GM21515 (cell line): ENCODE measurements at regions not wholly inside any gene's neighbourhood (a gene's known extent, or its start where the extent isn't known, plus 50 kb on each side); places are given as distances from the start of the nearest gene placed in this dataset.
"Not testable (repeated sequence)": the region's sequence is repeated elsewhere in the genome, so short reads cannot be mapped to it uniquely, and the experiment has no call there.

Experiments
- ATAC-seq: cut with Tn5 transposase; IDR thresholded peaks from one replicate; pipeline ENCODE4 v1.9.1; 2021; ENCODE audit not compliant: unreplicated experiment

- no peak for ATAC-seq
Measured at GRCh38 chr11:29490938-29491337, 525.9 kb downstream of the KCNA4 start.

GRCh38 chr11:29486301-29486700 lies 530.5 kb downstream of the KCNA4 start:
- no peak for ATAC-seq

- no peak for ATAC-seq
Measured at GRCh38 chr11:29485641-29486040, 531.2 kb downstream of the KCNA4 start.

GRCh38 chr11:29484548-29484947 lies 532.3 kb downstream of the KCNA4 start:
- ATAC-seq, result no peak

- no peak for ATAC-seq
Measured at GRCh38 chr11:29483831-29484230, 533.0 kb downstream of the KCNA4 start.

GRCh38 chr11:29482510-29482909 lies 534.3 kb downstream of the KCNA4 start:
- no peak for ATAC-seq

- no peak for ATAC-seq
Measured at GRCh38 chr11:29481738-29482137, 535.1 kb downstream of the KCNA4 start.

- ATAC-seq, result no peak
Measured at GRCh38 chr11:29480981-29481380, 535.8 kb downstream of the KCNA4 start.

- no peak for ATAC-seq
Measured at GRCh38 chr11:29458252-29458651, 558.6 kb downstream of the KCNA4 start.

- ATAC-seq, result no peak
Measured at GRCh38 chr11:29452146-29452545, 564.7 kb downstream of the KCNA4 start.

GRCh38 chr11:29449281-29450074 lies 567.4 kb downstream of the KCNA4 start:
- no peak for ATAC-seq

GRCh38 chr11:29448246-29448877 lies 568.5 kb downstream of the KCNA4 start:
- ATAC-seq, result no peak

GRCh38 chr11:29447821-29448220 lies 569.0 kb downstream of the KCNA4 start:
- ATAC-seq, result no peak

- ATAC-seq, result no peak
Measured at GRCh38 chr11:29446132-29446531, 570.7 kb downstream of the KCNA4 start.

- ATAC-seq, result not testable (repeated sequence)
Measured at GRCh38 chr11:29445191-29445590, 571.6 kb downstream of the KCNA4 start.

GRCh38 chr11:29438815-29439214 lies 578.0 kb downstream of the KCNA4 start:
- ATAC-seq, result no peak

GRCh38 chr11:29435421-29435820 lies 581.4 kb downstream of the KCNA4 start:
- ATAC-seq, result no peak

GRCh38 chr11:29432719-29433325 lies 584.0 kb downstream of the KCNA4 start:
- no peak for ATAC-seq

GRCh38 chr11:29405305-29405704 lies 611.5 kb downstream of the KCNA4 start:
- ATAC-seq, result no peak

- ATAC-seq, result no peak
Measured at GRCh38 chr11:29395555-29396072, 621.2 kb downstream of the KCNA4 start.

GRCh38 chr11:29389793-29390192 lies 627.0 kb downstream of the KCNA4 start:
- ATAC-seq, result no peak

- ATAC-seq, result no peak
Measured at GRCh38 chr11:29373725-29374124, 643.1 kb downstream of the KCNA4 start.
